CMK (cell line): ENCODE measurements at regions not wholly inside any gene's neighbourhood (a gene's known extent, or its start where the extent isn't known, plus 50 kb on each side); places are given as distances from the start of the nearest gene placed in this dataset.

Experiments
- DNase-seq: peaks from one replicate; pipeline ENCODE4 v3.0.0-alpha.2; 2010; ENCODE audit warnings: low read depth

DNA sequence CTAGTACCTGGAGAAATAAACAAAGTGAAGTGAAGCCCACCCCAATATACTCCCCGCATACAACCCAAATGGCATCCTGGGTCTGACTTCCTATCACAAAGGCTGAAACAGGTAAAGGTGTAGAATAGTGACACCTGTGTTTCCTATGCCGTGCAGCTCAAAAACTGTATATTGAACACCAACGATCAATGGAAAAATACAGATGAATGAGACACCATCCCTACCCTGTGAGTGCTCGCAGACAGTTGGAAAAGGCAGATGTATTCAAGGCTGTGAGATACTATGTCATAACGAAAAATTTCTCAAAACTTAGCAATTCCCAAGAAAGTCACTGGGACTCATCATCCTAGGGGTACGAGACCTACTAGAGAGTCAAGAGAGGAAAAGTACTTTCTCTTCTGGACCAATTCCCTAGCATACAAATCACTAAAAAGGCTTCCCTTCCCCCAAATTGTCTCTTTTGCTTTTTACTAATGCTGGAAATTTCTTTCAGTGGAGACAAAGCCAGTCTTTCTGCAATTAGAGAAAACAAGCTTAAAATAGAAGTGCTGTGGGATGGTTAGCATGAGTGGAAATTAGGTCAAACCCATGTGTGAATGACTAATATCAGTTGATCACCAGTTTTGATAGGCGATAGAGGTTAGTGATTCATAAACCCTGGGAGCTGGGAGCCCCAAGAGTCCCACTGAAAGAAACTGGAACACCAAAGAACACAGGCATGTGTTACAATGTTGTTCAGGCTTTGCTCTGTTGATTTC lies 249.7 kb downstream of the SPTSSA start:
- no peak for DNase-seq

- DNase-seq, result no peak
These were observed 250.3 kb downstream of the SPTSSA start for GRCh38 chr14:34211732-34212131.

DNA sequence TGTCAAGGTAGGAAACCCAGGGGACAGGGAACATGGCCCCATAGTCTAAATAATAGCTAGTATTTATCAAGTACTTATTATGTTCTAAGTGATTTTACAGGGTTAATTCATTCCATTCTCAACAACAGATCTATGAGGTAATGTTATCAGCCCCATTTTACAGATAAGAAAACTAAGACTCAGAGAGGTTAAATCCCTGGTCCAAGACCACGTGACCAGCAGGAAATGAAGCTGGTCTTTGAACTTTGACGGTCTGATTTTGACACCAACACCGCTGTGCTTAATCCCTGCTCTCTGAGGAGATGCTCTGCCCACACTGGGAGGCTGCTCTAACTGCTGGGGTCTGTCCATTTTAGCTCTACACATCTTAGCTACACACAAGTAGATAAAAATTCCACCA lies 253.5 kb downstream of the SPTSSA start:
- DNase-seq, result no peak

- DNase-seq, result no peak
These were observed 254.9 kb upstream of the EGLN3 start for GRCh38 chr14:34205799-34206198.

GRCh38 chr14:34204774-34205173 lies 253.9 kb upstream of the EGLN3 start:
- DNase-seq, result no peak

DNA sequence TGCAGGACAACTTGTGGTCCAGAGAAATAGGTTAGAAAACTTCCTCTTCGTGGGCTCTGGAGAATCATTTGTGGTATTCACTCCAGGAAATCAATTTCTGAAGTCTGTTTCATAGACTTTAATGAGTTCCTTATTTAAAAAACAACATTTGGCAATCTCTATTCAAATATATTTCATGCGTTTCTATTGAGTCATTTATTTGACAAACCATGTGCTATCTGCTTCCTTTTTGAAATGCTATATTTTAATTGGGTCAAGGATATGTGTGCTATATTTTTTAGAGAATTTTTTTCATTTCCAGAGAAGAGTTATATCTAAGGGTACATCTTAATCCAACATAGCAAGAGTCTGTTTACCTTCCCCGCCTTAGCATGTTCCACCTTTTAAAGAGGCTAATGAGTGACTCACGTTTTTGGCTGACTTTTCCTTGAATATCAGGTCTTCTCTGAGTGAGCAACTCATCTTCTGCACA lies 252.4 kb upstream of the EGLN3 start:
- no peak for DNase-seq

DNA sequence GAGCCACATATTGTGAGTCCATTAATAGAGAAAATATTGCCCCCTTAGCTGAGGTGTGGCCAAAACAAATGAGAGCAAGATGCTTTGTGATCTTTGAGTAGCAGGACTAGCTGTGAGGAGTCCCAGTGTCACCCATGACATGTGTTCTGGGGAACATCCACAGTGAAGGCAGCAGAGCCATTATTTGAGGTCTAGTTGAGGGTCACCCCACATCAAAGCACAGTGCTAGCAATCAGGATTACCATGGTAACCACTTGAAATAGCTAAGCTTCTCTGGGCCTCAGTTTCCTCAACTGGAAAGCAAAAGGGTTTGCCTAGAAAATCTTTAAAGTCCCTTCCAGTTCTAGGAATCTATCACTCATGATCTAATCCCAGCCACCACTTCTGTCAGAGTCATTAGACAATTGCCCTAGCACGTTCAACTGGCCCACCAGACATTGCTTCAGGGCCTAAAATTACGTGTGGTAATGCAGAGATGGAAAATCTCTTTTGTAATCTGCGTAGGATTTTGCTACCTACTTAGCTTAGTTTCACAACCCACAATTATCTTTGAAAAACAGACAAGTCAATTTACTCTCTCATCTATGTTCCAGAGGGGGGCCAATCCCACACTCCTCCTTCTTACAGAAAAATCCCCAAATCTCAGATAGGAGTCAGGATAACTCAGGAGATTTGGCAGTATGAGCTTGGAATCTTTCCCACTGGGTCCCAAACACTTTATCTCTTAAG lies 251.2 kb upstream of the EGLN3 start:
- DNase-seq, result no peak

DNA sequence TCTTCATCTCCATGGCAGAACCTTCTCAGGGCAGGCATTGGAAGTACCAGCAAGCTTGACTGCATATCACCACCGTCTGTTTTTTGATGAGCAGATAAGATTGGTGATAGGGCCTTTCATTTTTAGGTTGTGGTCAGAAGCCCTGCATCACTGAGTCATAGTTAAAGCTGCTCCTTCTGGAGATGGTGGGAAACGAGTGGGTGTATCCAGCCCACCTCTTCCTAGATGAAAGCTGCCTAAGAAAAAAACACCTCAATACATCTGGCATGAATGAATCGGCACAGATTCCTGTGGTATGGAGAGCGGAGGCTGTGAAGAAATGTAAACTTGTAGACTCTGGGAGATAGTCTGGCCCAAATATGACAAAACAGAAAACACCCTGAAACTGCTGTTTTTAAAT lies 248.7 kb upstream of the EGLN3 start:
- no peak for DNase-seq

DNA sequence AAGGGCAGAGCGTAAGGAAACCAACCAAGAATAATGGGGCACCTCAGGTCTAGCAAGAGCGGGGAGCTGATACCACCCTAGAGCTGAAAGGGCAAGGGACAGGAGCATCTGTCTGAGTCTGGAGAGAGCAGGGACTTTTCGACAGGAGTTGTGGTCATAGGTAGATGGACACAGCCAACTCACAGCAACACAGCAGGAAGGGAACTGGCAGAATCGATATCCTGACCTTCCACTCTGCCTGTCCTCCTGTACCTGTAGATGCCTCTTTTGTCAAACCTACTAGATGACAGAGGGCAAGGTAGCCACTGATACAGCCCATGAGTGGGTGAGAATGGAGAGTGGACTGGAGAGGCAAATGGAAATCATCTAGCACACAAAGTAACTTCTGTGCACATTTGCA lies 247.2 kb upstream of the EGLN3 start:
- DNase-seq, result no peak

DNA sequence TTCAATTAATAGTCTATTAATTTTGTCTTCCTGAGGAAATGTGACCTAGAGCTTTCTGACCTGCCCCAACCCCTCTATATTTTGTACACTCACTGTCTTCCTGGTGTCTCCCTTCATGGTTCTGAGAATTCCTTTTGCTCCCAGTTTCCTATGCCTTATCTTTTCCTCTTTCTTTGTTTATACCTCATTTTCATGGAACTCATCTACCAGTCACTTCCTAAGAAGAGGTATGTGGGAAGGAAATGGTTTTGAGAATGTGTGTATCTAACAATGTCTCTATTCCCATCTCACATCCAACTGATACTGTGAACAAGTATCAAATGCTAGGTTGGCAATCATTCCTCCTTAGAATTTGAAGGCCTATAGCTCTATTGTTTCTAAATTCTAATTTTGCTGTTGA lies 245.1 kb upstream of the EGLN3 start:
- DNase-seq, result no peak

DNA sequence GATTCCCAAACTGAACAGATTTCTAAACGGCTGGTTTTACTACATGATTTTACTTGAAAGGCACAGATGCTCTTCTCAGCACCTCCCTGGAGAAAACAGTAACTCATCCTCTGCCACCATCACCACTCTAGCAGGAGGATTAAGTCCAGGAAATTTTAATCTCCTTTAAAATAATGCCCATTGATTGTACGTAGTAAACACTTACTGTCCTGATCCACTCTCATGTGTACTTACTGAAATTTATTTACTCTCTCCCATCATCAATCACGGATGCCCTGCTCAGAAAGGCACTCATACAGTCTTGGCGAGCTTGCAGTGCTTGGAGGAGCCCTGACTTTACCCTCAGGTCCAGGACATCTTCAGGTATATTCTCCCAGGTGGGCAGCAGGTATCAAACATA lies 239.8 kb upstream of the EGLN3 start:
- no peak for DNase-seq

GRCh38 chr14:34189866-34190265 lies 239.0 kb upstream of the EGLN3 start:
- no peak for DNase-seq

GRCh38 chr14:34187519-34188044 lies 236.7 kb upstream of the EGLN3 start:
- DNase-seq, result no peak

DNA sequence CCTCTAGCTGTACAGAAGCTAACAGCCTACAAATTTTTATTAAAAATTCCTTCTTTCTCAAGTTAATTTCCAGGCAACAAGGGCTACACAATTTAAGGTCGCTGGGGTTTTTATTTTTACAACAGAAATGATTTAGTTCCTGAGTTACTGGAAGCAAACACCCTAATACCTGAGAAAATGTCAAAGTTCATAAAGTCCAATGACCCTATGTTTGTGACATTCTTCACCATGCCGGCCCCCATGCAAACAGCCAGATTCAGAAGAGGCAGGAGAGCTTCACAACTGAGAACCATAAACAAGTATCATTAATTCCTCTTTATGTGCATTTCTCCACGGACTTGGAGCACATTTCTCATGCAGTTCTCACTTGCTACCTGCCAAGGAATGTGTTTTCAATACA lies 236.2 kb upstream of the EGLN3 start:
- DNase-seq, result no peak

DNA sequence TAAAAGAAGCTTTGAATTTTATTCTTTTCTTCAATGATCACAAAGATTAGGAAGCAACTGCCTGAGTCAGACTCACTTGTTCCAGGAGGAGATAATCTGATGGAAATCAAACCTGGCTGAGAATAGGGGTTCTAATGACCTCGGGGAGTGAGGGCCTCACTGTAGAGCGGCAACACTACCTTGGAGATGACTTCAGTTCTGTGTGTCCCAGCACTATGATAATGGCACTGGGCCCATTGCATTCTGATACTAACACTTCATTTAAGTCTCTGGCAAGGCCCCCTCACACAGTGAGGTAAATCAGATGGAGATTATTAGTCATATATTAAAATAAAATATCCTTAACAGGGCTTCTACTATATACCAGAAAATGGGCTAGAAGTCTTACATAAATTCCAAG lies 233.3 kb upstream of the EGLN3 start:
- no peak for DNase-seq

- DNase-seq, result no peak
These were observed 232.6 kb upstream of the EGLN3 start for GRCh38 chr14:34183478-34183877.

- DNase-seq, result no peak
These were observed 230.5 kb upstream of the EGLN3 start for GRCh38 chr14:34181338-34181737.

- no peak for DNase-seq
These were observed 230.0 kb upstream of the EGLN3 start for GRCh38 chr14:34180869-34181268.

DNA sequence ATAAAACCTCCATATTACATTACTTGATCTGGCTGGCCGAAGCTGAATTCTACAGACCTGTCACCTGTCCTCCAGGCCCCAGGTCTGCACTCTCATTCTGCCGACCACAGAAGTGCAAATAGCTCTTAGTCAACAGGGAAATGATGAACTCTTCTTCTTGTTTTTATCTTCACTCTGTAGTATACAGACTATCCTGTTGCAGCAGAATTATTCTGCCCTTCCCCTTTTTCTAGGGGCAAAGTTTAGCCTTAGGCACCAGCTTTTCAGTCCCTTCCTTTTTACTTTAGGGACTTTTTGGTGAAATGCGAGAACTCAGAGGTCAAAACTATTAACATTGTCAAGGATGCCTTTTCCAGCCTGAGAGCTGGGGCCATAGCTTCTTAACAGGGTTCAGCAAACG lies 229.6 kb upstream of the EGLN3 start:
- DNase-seq, result no peak

DNA sequence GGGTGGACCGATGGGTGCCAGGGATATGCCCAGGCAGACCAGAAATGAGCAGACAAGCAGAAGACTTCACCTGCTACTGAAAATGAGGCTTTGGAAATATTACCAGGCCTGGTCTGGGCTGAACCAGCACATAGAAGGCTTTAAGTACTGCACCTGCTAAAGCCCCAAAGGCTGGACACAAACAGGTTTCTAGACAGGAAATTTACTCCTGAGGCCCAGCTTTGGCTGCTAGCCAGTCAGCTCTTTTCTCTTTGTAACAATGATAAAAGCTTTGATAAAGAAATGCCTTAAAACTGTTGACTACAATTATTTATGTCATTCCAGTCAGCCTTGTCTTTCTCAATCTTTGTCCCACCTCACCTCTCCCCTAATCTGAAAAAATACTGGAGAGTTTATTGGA lies 228.9 kb upstream of the EGLN3 start:
- DNase-seq, result no peak

DNA sequence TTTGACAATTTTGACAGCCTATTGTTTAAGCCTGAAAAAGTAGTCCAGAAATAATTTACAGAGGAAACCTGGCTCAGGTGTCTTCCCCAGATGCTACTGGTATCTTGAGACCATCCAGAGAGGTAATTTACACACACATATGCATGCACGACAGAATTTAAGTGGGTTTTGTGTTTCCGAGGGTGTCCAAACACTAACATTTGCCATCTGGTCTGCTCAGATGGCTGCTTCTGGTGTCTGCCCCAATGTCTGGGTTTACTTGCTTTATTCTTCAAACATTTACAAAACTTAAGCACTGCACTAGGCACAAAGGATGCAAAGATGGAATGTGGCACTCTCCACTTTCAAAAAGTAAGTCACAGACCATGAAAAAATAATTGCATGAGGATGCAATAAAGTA lies 226.6 kb upstream of the EGLN3 start:
- DNase-seq, result no peak

GRCh38 chr14:34175574-34175973 lies 224.7 kb upstream of the EGLN3 start:
- DNase-seq, result no peak

DNA sequence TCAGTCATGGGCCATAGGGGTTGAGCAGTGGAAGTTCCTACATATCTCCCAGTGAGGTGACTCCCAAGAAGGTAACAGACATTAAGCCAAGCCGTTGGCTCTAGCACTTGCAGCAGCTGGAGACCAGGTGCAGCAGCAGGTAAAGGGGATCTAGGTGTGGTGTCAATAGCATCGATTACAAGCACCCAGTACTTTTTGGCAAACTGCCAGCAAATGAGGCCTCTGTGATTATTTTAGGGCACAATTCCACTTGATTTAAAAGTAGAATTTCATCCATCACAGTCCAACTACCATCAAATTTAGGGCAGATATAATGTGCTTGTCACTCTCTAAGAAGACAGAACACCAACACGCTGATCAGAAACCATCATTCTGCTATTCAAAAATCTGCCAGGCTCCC lies 224.1 kb upstream of the EGLN3 start:
- DNase-seq, result no peak

- no peak for DNase-seq
These were observed 223.0 kb upstream of the EGLN3 start for GRCh38 chr14:34173916-34174315.
